Cerebellar cortex (tissue), 1 donor: ENCODE measurements at regions not wholly inside any gene's neighbourhood (a gene's known extent, or its start where the extent isn't known, plus 50 kb on each side); places are given as distances from the start of the nearest gene placed in this dataset.

Experiments
- DNase-seq: peaks from one replicate; pipeline ENCODE4 v3.0.0-alpha.2; 2015; ENCODE audit warnings: low spot score

DNA sequence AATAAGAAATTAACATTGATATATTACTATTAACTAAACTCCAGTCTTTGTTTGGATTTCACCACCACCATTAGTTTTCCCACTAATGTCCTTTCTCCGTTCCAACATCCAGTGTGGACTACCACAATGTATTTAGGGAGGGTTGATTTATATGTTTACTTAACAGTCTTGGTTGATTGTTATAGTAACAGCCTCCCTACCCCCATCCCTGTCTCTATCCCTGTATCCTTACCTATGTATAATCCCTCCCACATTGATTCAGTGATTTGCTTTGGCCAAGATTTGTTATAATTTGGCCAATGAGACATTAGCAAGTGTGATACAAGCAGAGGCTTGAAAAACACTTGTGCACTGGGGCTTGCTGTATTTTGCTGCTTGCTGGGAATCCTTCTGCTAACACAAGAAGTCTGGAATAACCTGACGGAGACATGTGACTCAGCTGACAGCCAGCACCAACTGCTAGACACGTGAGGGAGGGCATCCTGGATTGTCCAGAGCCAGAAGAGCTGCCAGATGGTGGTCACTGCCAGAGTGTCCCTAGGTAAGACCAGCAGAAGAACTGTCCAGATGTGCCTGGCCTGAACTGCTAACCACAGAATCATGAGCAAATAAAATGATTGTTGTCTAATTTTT is 51.2 kb upstream of the TCF7 start:
- DNase-seq, result peak; percentile 51

DNA sequence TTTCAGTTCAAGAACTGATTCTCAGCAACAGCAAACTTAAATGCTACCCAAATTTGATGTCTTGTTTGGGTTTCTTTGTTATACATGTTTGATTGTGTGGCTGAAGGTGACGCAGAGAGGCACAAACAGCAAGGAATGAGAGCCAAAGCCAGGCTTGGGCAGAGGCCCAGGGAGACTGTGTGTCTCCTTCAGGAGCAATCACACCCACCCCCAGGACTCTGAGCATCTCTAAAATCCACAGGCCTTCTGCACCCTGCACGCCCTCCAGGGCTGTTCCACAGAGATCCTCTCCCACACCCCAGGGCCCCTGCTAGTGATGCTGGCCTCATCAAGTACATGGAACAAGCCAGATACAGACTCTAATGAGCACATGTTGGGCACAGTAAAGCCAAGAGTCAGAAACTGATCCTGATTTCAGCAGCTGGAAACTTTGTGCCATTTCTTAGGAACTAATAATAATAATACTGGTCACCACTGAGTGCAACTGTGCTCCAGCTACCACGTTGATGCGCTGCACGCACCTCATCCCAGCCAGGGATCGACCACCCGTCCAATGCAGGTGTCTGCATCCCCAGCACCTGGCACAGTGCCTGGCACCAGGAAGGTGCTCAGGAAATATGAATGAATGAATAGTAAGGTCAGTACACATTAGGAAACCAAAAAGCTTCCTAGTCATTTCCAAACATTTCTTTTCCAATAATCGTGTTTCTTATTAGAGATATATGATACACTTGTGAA is 54.6 kb upstream of the TCF7 start:
- DNase-seq, result peak; percentile 36

DNA sequence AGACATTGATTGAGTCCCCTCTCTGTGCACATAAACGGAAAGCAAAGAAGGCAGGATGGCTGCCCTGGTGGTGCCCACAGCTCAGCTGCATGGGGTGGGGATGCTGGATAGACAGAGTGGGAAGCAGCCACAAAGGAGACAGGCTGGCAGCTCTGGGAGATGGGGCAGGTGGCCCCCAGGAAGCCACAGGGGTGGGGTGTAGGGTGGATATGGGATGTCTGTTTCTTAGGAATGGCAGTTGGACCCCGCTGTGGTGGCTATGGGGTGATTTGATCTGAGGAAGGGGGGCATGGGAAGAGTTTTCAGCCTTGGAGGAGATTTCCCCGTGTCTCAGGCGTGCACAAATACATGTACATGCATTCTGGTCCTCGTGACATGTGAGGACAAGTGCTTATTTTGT is 50.2 kb upstream of the VDAC1 start:
- DNase-seq, result no peak
